Central memory CD8-positive, alpha-beta T cell (primary cell): ENCODE measurements at regions not wholly inside any gene's neighbourhood (a gene's known extent, or its start where the extent isn't known, plus 50 kb on each side); places are given as distances from the start of the nearest gene placed in this dataset.

Source experiments
- ATAC-seq: fragments of 150-1000 bp; cut with Tn5 transposase; replicated peaks from 2 replicates; pipeline ENCODE4 v1.10.0; 2022; ENCODE audit warnings: mild to moderate bottlenecking, moderate FRiP score, moderate number of reproducible peaks; ENCODE audit not compliant: poor library complexity, severe bottlenecking; ENCODE audit errors: extremely low read depth
- DNase-seq, 2 donors: peaks; one replicate each; pipeline ENCODE4 v3.0.0; 2021; ENCODE audit warnings: low spot score in 2 of 2
- H3K27ac Mint-ChIP-seq: one replicate; pipeline ENCODE4 v1.8.0; 2022; ENCODE audit warnings: low read depth, mild to moderate bottlenecking, moderate library complexity, mixed read lengths
- H3K27me3 Mint-ChIP-seq: one replicate; pipeline ENCODE4 v1.8.0; 2022; ENCODE audit warnings: mixed read lengths
- H3K36me3 Mint-ChIP-seq: one replicate; pipeline ENCODE4 v1.8.0; 2022; ENCODE audit warnings: mild to moderate bottlenecking, moderate library complexity, mixed read lengths; ENCODE audit not compliant: insufficient read depth
- H3K4me1 Mint-ChIP-seq: one replicate; pipeline ENCODE4 v1.8.0; 2022; ENCODE audit warnings: mixed read lengths
- H3K4me3 Mint-ChIP-seq: one replicate; pipeline ENCODE4 v1.8.0; 2022; ENCODE audit warnings: mild to moderate bottlenecking, moderate library complexity, mixed read lengths
- H3K9me3 Mint-ChIP-seq: one replicate; pipeline ENCODE4 v1.8.0; 2022; ENCODE audit warnings: mixed read lengths

DNA sequence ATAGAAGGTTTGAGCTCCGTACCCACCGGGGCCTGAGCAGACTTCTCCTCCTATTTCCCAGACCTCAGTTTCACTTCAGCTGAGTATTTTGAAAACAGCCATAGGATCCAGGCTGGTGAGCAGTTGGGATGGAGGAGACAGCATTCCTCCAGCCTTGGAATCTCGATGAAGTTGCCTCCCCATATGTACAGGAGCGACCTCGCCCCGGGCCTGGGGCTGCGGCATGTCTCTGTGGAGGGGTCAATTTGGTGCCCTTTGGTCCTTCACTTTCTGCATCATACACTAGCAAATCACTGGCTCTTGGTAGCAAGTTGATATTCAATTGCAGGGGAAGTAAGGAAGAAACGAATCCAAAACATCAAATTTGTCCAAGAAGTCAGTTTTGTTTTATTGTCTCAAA lies 402.0 kb upstream of the IRX4 start:
- Mint-ChIP-seq H3K27ac (no peak overlapping the region), H3K4me3 (no peak overlapping the region), H3K27me3 (no peaks in the 10 kb centered on the region), H3K36me3 (no peaks in the 10 kb centered on the region), H3K9me3 (peaks cover 6% of the 10 kb centered on the region), H3K4me1 (no peaks in the 10 kb centered on the region)
- ATAC-seq (no peak), DNase-seq (no peak)

GRCh38 chr5:2283481-2284045 lies 400.8 kb upstream of the IRX4 start:
- Mint-ChIP-seq H3K36me3 (no peaks in the 10 kb centered on the region), H3K27me3 (no peaks in the 10 kb centered on the region), H3K4me1 (no peaks in the 10 kb centered on the region), H3K27ac (no peak overlapping the region), H3K4me3 (no peak overlapping the region), H3K9me3 (peaks cover 6% of the 10 kb centered on the region)
- DNase-seq (no peak), ATAC-seq (no peak)

DNA sequence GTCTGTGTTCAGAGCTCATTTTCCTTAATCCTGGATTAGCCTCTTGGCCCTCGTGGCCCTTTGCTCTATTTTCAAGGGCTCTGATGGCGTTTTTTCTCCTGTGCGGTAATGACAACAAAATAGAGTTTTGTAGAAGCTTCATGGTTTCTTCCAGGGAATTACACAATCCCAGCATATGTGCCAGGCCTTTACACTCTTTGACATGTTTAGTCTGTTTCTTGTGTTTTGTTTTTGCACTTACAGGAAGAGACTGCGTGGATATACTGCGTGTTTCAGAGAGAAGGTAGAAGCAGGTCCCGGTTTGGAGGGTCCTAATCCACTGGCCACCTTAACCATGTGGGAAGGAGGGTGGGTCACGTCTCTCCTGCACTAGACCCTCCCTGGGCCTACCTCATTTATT lies 400.2 kb upstream of the IRX4 start:
- DNase-seq (no peak), ATAC-seq (no peak)
- H3K27ac Mint-ChIP-seq = no peak overlapping the region
- H3K4me1 Mint-ChIP-seq = no peaks in the 10 kb centered on the region
- H3K36me3 Mint-ChIP-seq = peaks cover 2% of the 10 kb centered on the region
- H3K4me3 Mint-ChIP-seq = no peak overlapping the region
- no peaks in the 10 kb centered on the region for H3K27me3 Mint-ChIP-seq
- H3K9me3 Mint-ChIP-seq = peaks cover 6% of the 10 kb centered on the region

- no peaks in the 10 kb centered on the region for H3K27me3 Mint-ChIP-seq
- H3K4me1 Mint-ChIP-seq = no peaks in the 10 kb centered on the region
- H3K9me3 Mint-ChIP-seq = peaks cover 6% of the 10 kb centered on the region
- DNase-seq (no peak), ATAC-seq (no peak)
- H3K27ac Mint-ChIP-seq = no peak overlapping the region
- peaks cover 2% of the 10 kb centered on the region for H3K36me3 Mint-ChIP-seq
- H3K4me3 Mint-ChIP-seq = no peak overlapping the region
Observed at GRCh38 chr5:2282034-2282690, 399.4 kb upstream of the IRX4 start.

DNA sequence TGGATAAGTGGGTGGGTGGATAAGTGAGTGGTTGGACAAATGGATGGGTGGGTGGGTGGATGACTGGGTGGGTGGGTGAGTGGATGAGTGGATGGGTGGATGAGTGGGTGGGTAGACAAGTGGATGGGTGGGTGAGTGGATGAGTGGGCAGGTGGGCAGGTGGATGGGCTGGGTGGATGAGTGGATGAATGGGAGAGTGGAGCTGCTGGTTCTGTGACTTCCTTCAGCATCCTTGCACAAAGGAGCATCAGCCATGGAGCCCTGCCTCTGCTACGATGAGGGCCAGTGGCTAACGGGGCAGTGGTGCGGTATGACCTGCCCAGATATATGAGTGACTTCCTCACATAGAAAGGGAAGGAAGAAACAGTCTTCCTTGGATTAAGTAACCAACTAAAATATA lies 398.7 kb upstream of the IRX4 start:
- H3K4me3 Mint-ChIP-seq = no peak overlapping the region
- ATAC-seq = no peak
- H3K4me1 Mint-ChIP-seq = no peaks in the 10 kb centered on the region

DNA sequence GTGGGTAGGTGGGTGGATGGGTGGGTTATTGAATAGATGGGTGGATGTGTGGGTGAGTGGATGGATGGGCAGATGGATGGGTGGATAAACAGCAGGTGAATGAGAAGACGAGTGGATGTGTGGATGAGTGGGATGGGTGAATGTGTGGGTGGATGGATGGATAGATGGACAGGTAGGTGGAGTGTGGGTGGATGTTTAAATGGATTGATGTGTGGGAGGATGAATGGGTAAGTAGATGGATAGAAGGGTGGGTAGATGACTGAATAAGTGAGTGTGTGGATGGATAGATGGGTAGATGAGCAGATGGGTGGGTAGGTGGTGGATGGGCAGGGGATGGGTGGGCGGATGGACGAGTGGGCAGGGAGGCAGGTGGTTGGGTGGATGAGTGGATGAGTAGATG lies 397.6 kb upstream of the IRX4 start:
- Mint-ChIP-seq H3K9me3 (peaks cover 6% of the 10 kb centered on the region), H3K36me3 (peaks cover 2% of the 10 kb centered on the region), H3K4me1 (no peaks in the 10 kb centered on the region), H3K4me3 (no peak overlapping the region), H3K27ac (no peak overlapping the region), H3K27me3 (no peaks in the 10 kb centered on the region)
- DNase-seq (no peak), ATAC-seq (no peak)

More for the DNA sequence above, 398.7 kb upstream of the IRX4 start:
- Mint-ChIP-seq H3K9me3 (peaks cover 6% of the 10 kb centered on the region), H3K27me3 (no peaks in the 10 kb centered on the region), H3K36me3 (peaks cover 2% of the 10 kb centered on the region), H3K27ac (no peak overlapping the region)
- DNase-seq = no peak

DNA sequence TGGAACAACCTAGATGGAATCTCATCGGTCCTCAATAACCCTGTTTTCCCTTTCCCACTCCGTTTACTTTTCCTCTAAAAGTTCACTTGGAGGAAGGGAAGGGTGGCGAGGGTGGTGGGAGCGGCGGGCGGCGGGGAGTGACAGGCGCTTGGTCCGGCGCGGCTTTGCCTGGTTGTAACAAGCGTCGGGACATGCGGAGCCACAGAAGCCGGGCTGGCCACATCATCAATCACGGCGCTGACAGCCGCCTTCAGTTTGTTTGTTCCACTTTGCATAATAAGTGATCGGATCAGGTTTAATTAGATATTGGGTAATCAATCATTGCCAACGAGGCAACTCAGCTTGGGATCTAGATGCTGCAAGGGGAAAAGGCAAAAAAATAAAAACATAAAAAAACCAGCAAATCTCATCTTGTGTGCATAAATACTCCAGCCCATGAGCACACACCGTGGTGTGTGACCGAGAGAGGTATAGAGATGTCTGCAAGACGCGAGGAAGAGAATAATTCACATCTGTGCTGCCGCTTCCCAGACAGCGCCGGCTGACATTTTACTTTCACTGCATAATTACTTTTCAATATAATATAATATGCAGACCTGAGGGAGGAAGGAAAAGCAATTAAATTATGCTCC lies 396.2 kb upstream of the IRX4 start:
- ATAC-seq = no peak
- no peak overlapping the region for H3K27ac Mint-ChIP-seq
- no peak overlapping the region for H3K4me3 Mint-ChIP-seq
- DNase-seq = no peak
- H3K27me3 Mint-ChIP-seq = no peaks in the 10 kb centered on the region
- H3K36me3 Mint-ChIP-seq = peaks cover 2% of the 10 kb centered on the region
- H3K4me1 Mint-ChIP-seq = no peaks in the 10 kb centered on the region
- H3K9me3 Mint-ChIP-seq = peaks cover 6% of the 10 kb centered on the region

- Mint-ChIP-seq H3K27ac (no peak overlapping the region), H3K9me3 (peaks cover 6% of the 10 kb centered on the region), H3K4me3 (no peak overlapping the region), H3K27me3 (no peaks in the 10 kb centered on the region), H3K4me1 (no peaks in the 10 kb centered on the region), H3K36me3 (peaks cover 2% of the 10 kb centered on the region)
- DNase-seq = no peak
- no peak for ATAC-seq
Observed at GRCh38 chr5:2277886-2278285, 395.2 kb upstream of the IRX4 start.

DNA sequence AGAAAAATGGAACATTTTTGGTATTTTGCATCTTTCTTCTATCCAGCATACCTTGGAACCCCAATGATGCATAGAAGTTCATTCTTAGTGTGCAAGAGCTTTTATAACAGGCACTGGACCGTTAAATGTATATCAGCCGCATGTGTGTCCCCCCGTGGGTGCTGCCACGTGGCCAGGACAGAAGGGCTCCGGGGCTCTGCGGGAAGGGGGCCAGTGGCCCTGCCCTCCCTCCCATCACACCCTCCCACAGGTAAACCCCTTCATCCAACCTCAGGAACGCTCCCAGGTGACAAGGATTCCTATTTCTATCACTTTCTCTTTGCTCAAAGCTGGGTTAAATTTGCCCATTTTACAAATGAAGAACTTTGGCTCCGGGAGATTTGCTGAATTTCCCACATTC lies 393.4 kb upstream of the IRX4 start:
- DNase-seq (no peak), ATAC-seq (no peak)
- H3K27ac Mint-ChIP-seq = no peak overlapping the region
- no peaks in the 10 kb centered on the region for H3K27me3 Mint-ChIP-seq
- peaks cover 6% of the 10 kb centered on the region for H3K9me3 Mint-ChIP-seq
- no peak overlapping the region for H3K4me3 Mint-ChIP-seq
- no peaks in the 10 kb centered on the region for H3K4me1 Mint-ChIP-seq
- H3K36me3 Mint-ChIP-seq = peaks cover 2% of the 10 kb centered on the region

DNA sequence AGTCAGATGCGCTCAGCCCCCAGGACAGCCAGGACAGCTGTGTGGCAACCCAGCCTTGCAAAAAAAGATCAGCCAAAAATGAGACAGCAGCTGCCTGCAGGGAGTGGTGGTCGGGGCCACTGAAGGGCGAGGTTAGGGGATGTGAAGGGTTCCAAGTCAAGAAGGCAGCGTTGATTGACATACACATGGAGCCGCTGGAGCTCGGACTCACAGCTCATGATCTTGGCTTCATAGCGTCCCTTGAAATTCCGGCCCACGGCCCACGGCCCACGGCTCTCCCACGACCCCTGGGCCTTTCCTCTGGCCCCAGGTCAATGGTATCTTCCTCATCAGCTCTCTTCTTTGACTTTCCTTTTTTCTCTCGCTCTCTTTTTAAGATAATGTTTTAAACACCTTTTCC lies 390.0 kb upstream of the IRX4 start:
- Mint-ChIP-seq H3K27me3 (peaks cover 14% of the 10 kb centered on the region), H3K4me3 (no peak overlapping the region), H3K9me3 (no peaks in the 10 kb centered on the region), H3K4me1 (no peaks in the 10 kb centered on the region), H3K36me3 (no peaks in the 10 kb centered on the region), H3K27ac (no peak overlapping the region)
- ATAC-seq (no peak), DNase-seq (no peak)

DNA sequence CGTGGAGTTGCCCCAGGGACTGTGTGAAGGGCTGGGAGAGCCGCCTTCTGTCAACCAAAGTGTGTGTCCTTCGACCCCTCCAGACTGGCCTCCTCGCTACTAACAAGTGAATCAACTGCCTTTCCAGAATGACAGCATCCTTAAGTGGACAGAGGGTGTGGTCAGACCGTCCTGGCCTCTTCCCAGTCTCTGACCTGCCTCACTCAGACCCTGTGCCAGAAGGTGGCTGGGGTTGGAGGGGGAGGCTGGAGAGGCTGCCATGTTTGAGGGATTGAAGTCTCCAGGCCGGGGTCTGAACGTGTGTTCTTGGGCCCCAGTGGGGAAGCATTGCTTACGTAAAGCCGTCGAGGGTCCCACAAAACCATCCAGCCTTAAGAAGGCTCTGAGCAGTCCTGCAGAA lies 389.3 kb upstream of the IRX4 start:
- Mint-ChIP-seq H3K27me3 (peaks cover 17% of the 10 kb centered on the region), H3K36me3 (no peaks in the 10 kb centered on the region), H3K9me3 (no peaks in the 10 kb centered on the region), H3K4me3 (no peak overlapping the region), H3K27ac (no peak overlapping the region), H3K4me1 (no peaks in the 10 kb centered on the region)
- ATAC-seq (no peak), DNase-seq (no peak)

GRCh38 chr5:2271316-2271715 lies 388.6 kb upstream of the IRX4 start:
- Mint-ChIP-seq H3K27ac (no peak overlapping the region), H3K27me3 (peaks cover 17% of the 10 kb centered on the region), H3K4me1 (no peaks in the 10 kb centered on the region), H3K4me3 (no peak overlapping the region), H3K36me3 (no peaks in the 10 kb centered on the region), H3K9me3 (no peaks in the 10 kb centered on the region)
- no peak for ATAC-seq
- no peak for DNase-seq

GRCh38 chr5:2270467-2270866 lies 387.7 kb upstream of the IRX4 start:
- H3K27me3 Mint-ChIP-seq = peaks cover 17% of the 10 kb centered on the region
- no peak for DNase-seq
- H3K36me3 Mint-ChIP-seq = no peaks in the 10 kb centered on the region
- H3K4me3 Mint-ChIP-seq = no peak overlapping the region
- no peaks in the 10 kb centered on the region for H3K9me3 Mint-ChIP-seq
- H3K27ac Mint-ChIP-seq = no peak overlapping the region
- no peaks in the 10 kb centered on the region for H3K4me1 Mint-ChIP-seq
- ATAC-seq = no peak
